CD8-positive, alpha-beta memory T cell (primary cell): ENCODE measurements at regions not wholly inside any gene's neighbourhood (a gene's known extent, or its start where the extent isn't known, plus 50 kb on each side); places are given as distances from the start of the nearest gene placed in this dataset.

Experiments
- CTCF ChIA-PET: fragments of 350-600 bp; sonication (Branson Sonifier 250); formaldehyde crosslinking; loops from one replicate; lab custom pipeline; 2021; ENCODE audit warnings: antibody characterized with exemption; lab: Charles Lee
- POLR2A ChIA-PET: fragments of 350-600 bp; sonication (Branson Sonifier 250); formaldehyde crosslinking; loops from one replicate; lab custom pipeline; 2021; ENCODE audit warnings: antibody characterized with exemption; lab: Charles Lee
- DNase-seq, 5 donors: peaks; one replicate each; pipeline versions ENCODE4 v3.0.0 to v3.0.0-alpha.2; 2020 to 2022; ENCODE audit warnings: mixed read lengths in 1 of 5
- H3K27ac ChIP-seq: one replicate; pipeline ENCODE4 v1.7.0; 2013; ENCODE audit warnings: low read depth, mild to moderate bottlenecking, low read length, moderate library complexity
- H3K27me3 ChIP-seq: 2 replicates; pipeline ENCODE4 v1.7.0; 2013; ENCODE audit warnings: low read length, mild to moderate bottlenecking; ENCODE audit not compliant: insufficient read depth, poor library complexity, severe bottlenecking
- H3K36me3 ChIP-seq: 2 replicates; pipeline ENCODE4 v1.7.0; 2013; ENCODE audit warnings: mild to moderate bottlenecking, low read length, moderate library complexity; ENCODE audit not compliant: insufficient read depth
- H3K4me1 ChIP-seq: 2 replicates; pipeline ENCODE4 v1.7.0; 2013; ENCODE audit warnings: mild to moderate bottlenecking, low read length, moderate library complexity; ENCODE audit not compliant: insufficient read depth
- H3K4me3 ChIP-seq: 2 replicates; pipeline ENCODE4 v1.7.0; 2013; ENCODE audit warnings: mild to moderate bottlenecking, low read length
- H3K9me3 ChIP-seq: 2 replicates; pipeline ENCODE4 v1.7.0; 2013; ENCODE audit warnings: mild to moderate bottlenecking, low read length
- H3K27ac Mint-ChIP-seq, 8 donors: one replicate each; pipeline ENCODE4 v1.8.0; 2020 to 2021; ENCODE audit warnings: mixed read lengths in 8 of 8, mild to moderate bottlenecking in 6 of 8, inconsistent platforms in 3 of 8, moderate library complexity in 3 of 8
- H3K27me3 Mint-ChIP-seq, 2 donors: one replicate each; pipeline ENCODE4 v1.8.0; 2020 to 2021; ENCODE audit warnings: mixed read lengths in 2 of 2, mild to moderate bottlenecking in 1 of 2, moderate library complexity in 1 of 2
- H3K36me3 Mint-ChIP-seq, 3 donors: one replicate each; pipeline ENCODE4 v1.8.0; 2020 to 2021; ENCODE audit warnings: mixed read lengths in 3 of 3, inconsistent platforms in 1 of 3, mild to moderate bottlenecking in 1 of 3
- H3K4me1 Mint-ChIP-seq, 3 donors: one replicate each; pipeline ENCODE4 v1.8.0; 2020 to 2021; ENCODE audit warnings: mixed read lengths in 3 of 3, inconsistent platforms in 1 of 3, mild to moderate bottlenecking in 1 of 3
- H3K4me3 Mint-ChIP-seq, 7 donors: one replicate each; pipeline ENCODE4 v1.8.0; 2020 to 2021; ENCODE audit warnings: mixed read lengths in 7 of 7, mild to moderate bottlenecking in 6 of 7, moderate library complexity in 4 of 7, inconsistent platforms in 2 of 7
- H3K9me3 Mint-ChIP-seq, 5 donors: one replicate each; pipeline ENCODE4 v1.8.0; 2020 to 2022; ENCODE audit warnings: mixed read lengths in 5 of 5, mild to moderate bottlenecking in 3 of 5, moderate library complexity in 2 of 5, inconsistent platforms in 1 of 5

- Mint-ChIP-seq H3K9me3 (peaks cover 0 to 27% (median 8%) of the 10 kb centered on the region in 5 donors), H3K4me1 (no peaks in the 10 kb centered on the region), H3K27ac (no peak overlapping the region), H3K4me3 (no peak overlapping the region), H3K36me3 (no peaks in the 10 kb centered on the region), H3K27me3 (no peaks in the 10 kb centered on the region)
- ChIA-PET POLR2A (no interaction called here), CTCF (no interaction called here)
- Histone ChIP-seq H3K4me3 (no peak overlapping the region), H3K36me3 (no peaks in the 10 kb centered on the region), H3K4me1 (no peaks in the 10 kb centered on the region), H3K9me3 (no peaks in the 10 kb centered on the region), H3K27ac (no peak overlapping the region), H3K27me3 (no peaks in the 10 kb centered on the region)
- DNase-seq = no peak
Measured at GRCh38 chr5:28473531-28474107, 1435.2 kb upstream of the CDH9 start.

DNA sequence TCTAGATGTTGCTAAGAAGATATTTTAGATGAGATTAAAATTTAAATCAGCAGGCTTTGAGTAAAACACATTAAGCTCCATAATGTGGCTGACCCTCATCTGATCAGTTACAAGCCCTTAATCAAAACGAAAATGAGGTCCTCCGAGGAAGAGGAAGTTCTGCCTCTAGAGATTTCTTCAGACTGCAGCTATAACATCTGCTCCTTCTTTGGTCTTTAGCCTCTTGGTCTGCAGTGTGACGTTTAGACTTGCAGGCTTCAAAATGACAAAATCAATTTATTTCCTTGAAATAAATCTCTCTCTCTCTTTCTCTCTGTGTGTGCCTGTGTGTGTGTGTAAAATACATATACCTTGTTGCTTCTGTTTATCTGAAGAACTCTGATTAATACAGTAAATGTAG, 1429.8 kb upstream of the CDH9 start:
- Histone ChIP-seq H3K9me3 (no peaks in the 10 kb centered on the region), H3K27ac (no peak overlapping the region), H3K4me3 (no peak overlapping the region), H3K27me3 (no peaks in the 10 kb centered on the region), H3K36me3 (no peaks in the 10 kb centered on the region), H3K4me1 (no peaks in the 10 kb centered on the region)
- Mint-ChIP-seq H3K27ac (no peak overlapping the region), H3K36me3 (no peaks in the 10 kb centered on the region), H3K27me3 (no peaks in the 10 kb centered on the region), H3K4me3 (no peak overlapping the region), H3K9me3 (peaks cover 0 to 22% (median 6%) of the 10 kb centered on the region in 5 donors), H3K4me1 (no peaks in the 10 kb centered on the region)
- ChIA-PET CTCF (no interaction called here), POLR2A (no interaction called here)
- DNase-seq = no peak

- H3K36me3 Mint-ChIP-seq = no peaks in the 10 kb centered on the region
- Histone ChIP-seq H3K36me3 (no peaks in the 10 kb centered on the region), H3K9me3 (no peaks in the 10 kb centered on the region), H3K27ac (no peak overlapping the region), H3K4me1 (no peaks in the 10 kb centered on the region), H3K4me3 (no peak overlapping the region), H3K27me3 (no peaks in the 10 kb centered on the region)
- DNase-seq = no peak
- H3K27me3 Mint-ChIP-seq = no peaks in the 10 kb centered on the region
- peaks cover 0 to 18% (median 2%) of the 10 kb centered on the region in 5 donors for H3K9me3 Mint-ChIP-seq
- no peak overlapping the region for H3K4me3 Mint-ChIP-seq
- POLR2A ChIA-PET = no interaction called here
- CTCF ChIA-PET = no interaction called here
- no peak overlapping the region for H3K27ac Mint-ChIP-seq
- H3K4me1 Mint-ChIP-seq = no peaks in the 10 kb centered on the region
Measured at GRCh38 chr5:28463728-28464127, 1425.3 kb upstream of the CDH9 start.

DNA sequence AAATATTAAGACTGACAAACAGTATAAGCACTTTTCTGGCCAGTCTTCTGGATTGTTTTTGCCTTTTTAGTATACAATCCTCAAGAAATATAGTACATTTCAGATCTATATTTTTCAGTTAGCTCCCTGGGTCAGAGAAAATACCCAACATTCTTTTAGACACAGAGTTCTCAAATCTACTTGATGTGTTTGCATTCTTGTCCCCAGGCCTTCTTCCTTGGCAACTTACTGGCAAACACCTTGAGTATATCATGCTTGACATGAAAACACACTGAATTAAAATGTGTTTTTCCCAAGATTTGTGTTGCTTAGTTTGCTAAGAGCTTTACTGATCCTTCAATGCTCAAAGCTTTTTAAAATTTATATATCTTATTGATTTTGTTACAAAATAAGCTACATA, 1413.1 kb upstream of the CDH9 start:
- H3K36me3 ChIP-seq = no peaks in the 10 kb centered on the region
- Mint-ChIP-seq H3K9me3 (peaks cover 1 to 14% (median 11%) of the 10 kb centered on the region in 5 donors), H3K4me3 (no peak overlapping the region), H3K27me3 (no peaks in the 10 kb centered on the region), H3K27ac (no peak overlapping the region), H3K36me3 (no peaks in the 10 kb centered on the region), H3K4me1 (no peaks in the 10 kb centered on the region)
- no peaks in the 10 kb centered on the region for H3K27me3 ChIP-seq
- no peaks in the 10 kb centered on the region for H3K4me1 ChIP-seq
- no peaks in the 10 kb centered on the region for H3K9me3 ChIP-seq
- ChIA-PET POLR2A (no interaction called here), CTCF (no interaction called here)
- DNase-seq = no peak
- H3K27ac ChIP-seq = no peak overlapping the region
- no peak overlapping the region for H3K4me3 ChIP-seq

DNA sequence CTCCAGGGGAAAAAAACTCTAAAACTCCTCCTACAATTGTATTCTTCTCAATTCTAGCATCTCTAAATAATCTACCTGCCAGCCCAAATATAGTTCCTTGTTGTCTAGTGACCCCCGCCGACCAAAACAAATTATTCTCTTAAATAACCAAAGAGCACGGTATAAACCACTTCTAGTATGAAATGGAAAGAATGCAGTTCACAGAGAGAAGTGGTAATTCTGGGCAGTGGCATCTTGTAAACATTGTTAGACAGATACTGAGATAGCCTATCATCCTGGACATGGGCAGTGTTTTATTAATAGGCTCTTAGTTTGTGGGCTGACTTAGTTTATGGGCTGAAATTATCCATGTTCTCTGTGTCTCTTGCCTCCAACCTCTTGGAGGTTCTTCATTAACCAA, 1412.6 kb upstream of the CDH9 start:
- Histone ChIP-seq H3K27ac (no peak overlapping the region), H3K4me1 (no peaks in the 10 kb centered on the region), H3K36me3 (no peaks in the 10 kb centered on the region), H3K27me3 (no peaks in the 10 kb centered on the region), H3K9me3 (no peaks in the 10 kb centered on the region), H3K4me3 (no peak overlapping the region)
- no peak for DNase-seq
- no peaks in the 10 kb centered on the region for H3K27me3 Mint-ChIP-seq
- no peak overlapping the region for H3K27ac Mint-ChIP-seq
- ChIA-PET CTCF (no interaction called here), POLR2A (no interaction called here)
- no peaks in the 10 kb centered on the region for H3K4me1 Mint-ChIP-seq
- no peak overlapping the region for H3K4me3 Mint-ChIP-seq
- peaks cover 1 to 14% (median 13%) of the 10 kb centered on the region in 5 donors for H3K9me3 Mint-ChIP-seq
- H3K36me3 Mint-ChIP-seq = no peaks in the 10 kb centered on the region

DNA sequence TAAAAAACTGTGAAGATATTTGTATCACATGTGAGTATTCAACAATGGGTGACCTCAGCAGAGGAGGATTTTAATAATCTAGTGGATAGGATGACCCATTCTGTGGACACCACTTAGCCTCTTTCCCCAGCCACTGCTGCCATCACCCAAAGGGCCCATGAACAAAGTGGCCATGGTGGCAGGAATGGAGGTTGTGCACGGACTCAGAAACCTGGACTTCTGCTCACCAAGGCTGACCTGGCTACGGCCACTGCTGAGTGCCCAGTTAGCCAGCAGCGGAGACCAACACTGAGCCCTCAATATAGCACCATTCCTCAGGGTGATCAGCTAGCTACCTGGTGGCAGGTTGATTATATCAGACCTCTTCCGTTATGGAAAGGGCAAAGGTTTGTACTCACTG, 1410.4 kb upstream of the CDH9 start:
- Histone ChIP-seq H3K27me3 (no peaks in the 10 kb centered on the region), H3K27ac (no peak overlapping the region), H3K4me3 (no peak overlapping the region), H3K36me3 (no peaks in the 10 kb centered on the region), H3K9me3 (no peaks in the 10 kb centered on the region), H3K4me1 (no peaks in the 10 kb centered on the region)
- ChIA-PET CTCF (no interaction called here), POLR2A (no interaction called here)
- Mint-ChIP-seq H3K4me1 (no peaks in the 10 kb centered on the region), H3K36me3 (no peaks in the 10 kb centered on the region), H3K4me3 (no peak overlapping the region), H3K27ac (no peak overlapping the region), H3K9me3 (peaks cover 6 to 18% (median 10%) of the 10 kb centered on the region in 5 donors), H3K27me3 (no peaks in the 10 kb centered on the region)
- DNase-seq = no peak

GRCh38 chr5:28430565-28431178, 1392.3 kb upstream of the CDH9 start:
- Histone ChIP-seq H3K4me3 (no peak overlapping the region), H3K36me3 (no peaks in the 10 kb centered on the region), H3K27ac (no peak overlapping the region), H3K27me3 (no peaks in the 10 kb centered on the region), H3K9me3 (no peaks in the 10 kb centered on the region), H3K4me1 (no peaks in the 10 kb centered on the region)
- no peak for DNase-seq
- H3K27me3 Mint-ChIP-seq = no peaks in the 10 kb centered on the region
- no peak overlapping the region for H3K4me3 Mint-ChIP-seq
- H3K27ac Mint-ChIP-seq = no peak overlapping the region
- CTCF ChIA-PET = no interaction called here
- no peaks in the 10 kb centered on the region for H3K4me1 Mint-ChIP-seq
- H3K36me3 Mint-ChIP-seq = no peaks in the 10 kb centered on the region
- H3K9me3 Mint-ChIP-seq = peaks cover 0 to 39% (median 22%) of the 10 kb centered on the region in 5 donors
- POLR2A ChIA-PET = no interaction called here

- CTCF ChIA-PET = no interaction called here
- H3K27ac Mint-ChIP-seq = no peak overlapping the region
- Histone ChIP-seq H3K9me3 (no peaks in the 10 kb centered on the region), H3K27ac (no peak overlapping the region), H3K4me3 (no peak overlapping the region), H3K36me3 (no peaks in the 10 kb centered on the region), H3K27me3 (no peaks in the 10 kb centered on the region), H3K4me1 (no peaks in the 10 kb centered on the region)
- H3K36me3 Mint-ChIP-seq = no peaks in the 10 kb centered on the region
- no peak for DNase-seq
- H3K4me1 Mint-ChIP-seq = no peaks in the 10 kb centered on the region
- H3K4me3 Mint-ChIP-seq = no peak overlapping the region
- H3K9me3 Mint-ChIP-seq = peaks cover 11 to 48% (median 27%) of the 10 kb centered on the region in 5 donors
- no peaks in the 10 kb centered on the region for H3K27me3 Mint-ChIP-seq
- POLR2A ChIA-PET = no interaction called here
Measured at GRCh38 chr5:28421141-28421540, 1382.8 kb upstream of the CDH9 start.
